Common myeloid progenitor, CD34-positive (primary cell): ENCODE measurements at regions not wholly inside any gene's neighbourhood (a gene's known extent, or its start where the extent isn't known, plus 50 kb on each side); places are given as distances from the start of the nearest gene placed in this dataset.

ENCODE experiments used
- CTCF ChIA-PET: fragments of 350-600 bp; sonication (Branson Sonifier 250); formaldehyde crosslinking; loops from one replicate; lab custom pipeline; 2021; ENCODE audit warnings: antibody characterized with exemption; lab: Charles Lee
- POLR2A ChIA-PET: fragments of 350-600 bp; sonication (Branson Sonifier 250); formaldehyde crosslinking; loops from one replicate; lab custom pipeline; 2021; ENCODE audit warnings: antibody characterized with exemption; lab: Charles Lee
- DNase-seq, 3 donors: peaks; one replicate each; pipeline versions ENCODE4 v3.0.0 to v3.0.0-alpha.2; 2013
- H3K27ac ChIP-seq, 2 experiments: 1 replicate in 1 of 2; 2 replicates in 1 of 2; pipeline ENCODE4 v1.7.0; 2013; ENCODE audit warnings: inconsistent platforms in 2 of 2, low read length in 2 of 2, mild to moderate bottlenecking in 2 of 2, low read depth in 1 of 2, moderate library complexity in 1 of 2; ENCODE audit not compliant: severe bottlenecking in 2 of 2, insufficient read depth in 1 of 2, poor library complexity in 1 of 2
- H3K27me3 ChIP-seq, 5 experiments: replicated peaks in 2 of 5; 1 replicate in 3 of 5; 2 replicates in 2 of 5; pipeline versions ENCODE4 v1.6.1 to v1.7.0; 2013; ENCODE audit warnings: low read length in 4 of 5, mild to moderate bottlenecking in 2 of 5, moderate library complexity in 2 of 5, inconsistent platforms in 1 of 5; ENCODE audit not compliant: insufficient read depth in 5 of 5, control insufficient read depth in 4 of 5
- H3K36me3 ChIP-seq, 4 experiments: 1 replicate in 2 of 4; 2 replicates in 2 of 4; pipeline versions ENCODE4 v1.6.1 to v1.7.0; 2013; ENCODE audit warnings: low read length in 3 of 4, control low read depth in 1 of 4, mild to moderate bottlenecking in 1 of 4; ENCODE audit not compliant: control insufficient read depth in 4 of 4, insufficient read depth in 4 of 4
- H3K4me1 ChIP-seq, 4 experiments: 1 replicate in 3 of 4; 2 replicates in 1 of 4; pipeline versions ENCODE4 v1.6.1 to v1.7.1; 2013; ENCODE audit warnings: low read length in 3 of 4, mild to moderate bottlenecking in 3 of 4, control low read depth in 1 of 4, inconsistent platforms in 1 of 4, moderate library complexity in 1 of 4; ENCODE audit not compliant: control insufficient read depth in 4 of 4, insufficient read depth in 4 of 4; ENCODE audit errors: control extremely low read depth in 1 of 4
- H3K4me3 ChIP-seq, 7 experiments: 1 replicate in 4 of 7; 2 replicates in 3 of 7; pipeline versions ENCODE4 v1.5.1 to v1.7.0; 2013; ENCODE audit warnings: mild to moderate bottlenecking in 7 of 7, low read length in 6 of 7, moderate library complexity in 6 of 7, inconsistent platforms in 2 of 7, low read depth in 2 of 7, control low read depth in 1 of 7; ENCODE audit not compliant: insufficient read depth in 4 of 7, control insufficient read depth in 1 of 7; ENCODE audit errors: extremely low read depth in 1 of 7
- H3K9me3 ChIP-seq, 5 experiments: 1 replicate in 4 of 5; 2 replicates in 1 of 5; pipeline versions ENCODE4 v1.6.1 to v1.7.1; 2013; ENCODE audit warnings: low read length in 4 of 5, mild to moderate bottlenecking in 2 of 5, inconsistent platforms in 1 of 5, low read depth in 1 of 5, moderate library complexity in 1 of 5; ENCODE audit not compliant: control insufficient read depth in 4 of 5, insufficient read depth in 2 of 5; ENCODE audit errors: control extremely low read depth in 1 of 5
- WGBS: methylation state at CpG from one replicate; pipeline ENCODE4 v1.1.5; 2013; ENCODE audit not compliant: insufficient coverage; 5-methylcytosine and 5-hydroxymethylcytosine counted together

DNA sequence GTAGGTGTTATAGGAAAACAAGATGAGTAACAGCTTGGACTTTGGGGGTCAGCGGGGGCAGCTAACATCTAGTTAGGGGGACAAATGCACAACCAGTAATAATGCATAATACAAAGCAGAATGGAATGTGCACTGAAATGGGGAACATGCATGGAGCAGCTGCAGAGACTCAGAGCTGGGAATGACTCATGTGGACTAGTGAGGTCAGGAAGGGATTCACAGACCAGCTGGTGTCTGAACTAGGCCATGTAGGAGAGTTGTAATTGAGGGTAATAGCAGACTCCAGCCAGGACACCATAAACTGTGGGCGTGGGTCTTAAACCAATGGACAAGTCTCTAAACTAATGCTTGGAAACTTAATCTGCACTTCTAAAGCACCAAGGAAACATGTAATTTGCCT lies 176.8 kb upstream of the ASIC2 start:
- Histone ChIP-seq H3K4me1 (no peaks in the 10 kb centered on the region), H3K27ac (no peak overlapping the region), H3K4me3 (no peak overlapping the region), H3K36me3 (no peaks in the 10 kb centered on the region), H3K27me3 (peaks cover 0 to 5% (median 0%) of the 10 kb centered on the region in 5 experiments), H3K9me3 (no peaks in the 10 kb centered on the region)
- CTCF ChIA-PET = no interaction called here
- DNase-seq = no peak
- POLR2A ChIA-PET = no interaction called here
- WGBS = 88% methylated on average over 1 of the region's 2 CpGs

DNA sequence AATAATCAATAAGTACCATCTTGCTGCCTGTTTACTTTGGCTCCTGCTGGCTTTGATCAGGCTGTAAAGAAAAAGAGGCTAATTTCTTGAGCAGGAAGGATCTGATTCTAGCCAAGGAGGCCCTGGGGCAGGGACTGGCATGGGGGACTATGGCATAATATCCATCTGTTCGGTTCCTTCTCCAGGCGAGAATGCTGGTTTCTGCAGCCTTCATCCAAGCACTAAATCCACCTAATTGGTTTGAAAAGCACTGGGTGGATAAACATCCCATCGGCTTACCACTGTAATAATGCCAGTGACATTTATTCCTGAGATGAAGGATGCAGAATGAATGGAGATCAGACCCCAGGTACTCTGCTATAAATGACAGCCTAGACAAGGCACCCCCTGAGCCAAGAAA lies 180.0 kb upstream of the ASIC2 start:
- no peak for DNase-seq
- Histone ChIP-seq H3K36me3 (no peaks in the 10 kb centered on the region), H3K4me3 (no peak overlapping the region), H3K27ac (no peak overlapping the region), H3K27me3 (peaks cover 0 to 14% (median 0%) of the 10 kb centered on the region in 5 experiments), H3K4me1 (no peaks in the 10 kb centered on the region), H3K9me3 (no peaks in the 10 kb centered on the region)
- POLR2A ChIA-PET = no interaction called here
- 92% methylated on average over 2 of the region's 3 CpGs for WGBS
- CTCF ChIA-PET = no interaction called here

DNA sequence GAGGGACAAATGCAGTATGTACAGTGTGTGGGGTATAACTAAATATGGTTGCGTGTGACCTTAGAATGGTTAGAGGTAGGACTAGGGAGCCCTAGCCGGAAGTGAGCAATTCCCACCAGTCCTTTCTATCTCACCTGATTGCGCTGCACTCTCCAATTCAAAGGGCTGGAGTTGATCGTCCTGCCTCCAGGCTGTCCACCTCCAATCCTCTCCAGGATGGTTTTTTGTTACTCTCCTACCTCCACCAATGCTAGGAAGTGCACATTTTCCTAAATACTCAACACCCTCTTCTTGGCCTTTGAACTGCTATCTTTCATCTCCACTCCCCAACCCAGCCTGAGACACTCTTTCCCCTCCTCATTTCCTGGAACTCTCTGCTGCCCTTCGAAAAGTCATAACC lies 181.7 kb upstream of the ASIC2 start:
- no peak for DNase-seq
- Histone ChIP-seq H3K27ac (no peak overlapping the region), H3K4me3 (no peak overlapping the region), H3K4me1 (no peaks in the 10 kb centered on the region), H3K9me3 (no peaks in the 10 kb centered on the region), H3K27me3 (peaks cover 0 to 17% (median 0%) of the 10 kb centered on the region in 5 experiments), H3K36me3 (no peaks in the 10 kb centered on the region)
- ChIA-PET CTCF (no interaction called here), POLR2A (no interaction called here)
- no CpG with 5 or more reads among the region's 5 CpGs for WGBS

DNA sequence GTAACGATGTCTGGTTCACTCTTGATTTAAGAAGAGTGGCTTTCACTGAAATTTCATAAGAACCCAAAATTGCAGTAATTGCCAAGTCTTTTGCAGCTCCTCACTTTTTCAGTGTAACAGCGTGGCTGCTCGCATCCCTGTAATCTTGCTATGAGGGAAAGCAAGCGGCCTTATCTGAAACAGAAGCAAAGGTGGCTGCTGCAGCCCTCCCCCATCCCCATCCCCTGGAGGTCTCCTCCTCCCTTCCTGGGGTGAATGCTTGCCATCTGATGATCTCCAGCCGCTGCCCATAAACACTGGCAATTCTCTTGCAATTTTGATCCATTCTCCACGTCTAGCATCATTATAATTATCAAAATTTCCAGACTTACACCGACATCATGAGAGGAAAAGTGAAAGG lies 182.5 kb upstream of the ASIC2 start:
- no peak overlapping the region for H3K4me3 ChIP-seq
- no peaks in the 10 kb centered on the region for H3K4me1 ChIP-seq
- H3K27ac ChIP-seq = no peak overlapping the region
- no peaks in the 10 kb centered on the region for H3K9me3 ChIP-seq
- H3K36me3 ChIP-seq = no peaks in the 10 kb centered on the region
- CTCF ChIA-PET = no interaction called here
- POLR2A ChIA-PET = no interaction called here
- H3K27me3 ChIP-seq = peaks cover 0 to 17% (median under 1%) of the 10 kb centered on the region in 5 experiments
- DNase-seq = no peak
- 77% methylated on average over 3 of the region's 7 CpGs for WGBS

DNA sequence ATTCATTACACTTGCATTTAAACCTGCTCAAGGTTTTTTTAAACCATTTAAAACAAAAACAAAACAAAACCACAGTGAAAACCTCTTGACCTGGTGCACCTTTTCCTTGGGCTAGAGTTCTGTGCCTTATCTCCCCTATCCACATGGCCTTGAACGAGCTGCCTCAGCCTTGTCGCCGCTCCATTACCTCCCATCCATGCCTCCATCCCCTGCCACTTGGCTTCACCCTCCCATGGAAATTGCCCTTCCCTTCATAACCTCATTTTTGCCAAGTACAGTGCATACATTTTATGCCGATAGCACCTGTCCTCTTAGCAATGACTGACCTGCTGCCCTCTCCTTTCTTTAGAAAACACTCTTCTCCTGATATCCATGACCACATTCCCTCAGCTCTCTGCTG lies 188.6 kb upstream of the ASIC2 start:
- POLR2A ChIA-PET = no interaction called here
- WGBS = 58% methylated on average over 4 of the region's 4 CpGs
- CTCF ChIA-PET = no interaction called here

DNA sequence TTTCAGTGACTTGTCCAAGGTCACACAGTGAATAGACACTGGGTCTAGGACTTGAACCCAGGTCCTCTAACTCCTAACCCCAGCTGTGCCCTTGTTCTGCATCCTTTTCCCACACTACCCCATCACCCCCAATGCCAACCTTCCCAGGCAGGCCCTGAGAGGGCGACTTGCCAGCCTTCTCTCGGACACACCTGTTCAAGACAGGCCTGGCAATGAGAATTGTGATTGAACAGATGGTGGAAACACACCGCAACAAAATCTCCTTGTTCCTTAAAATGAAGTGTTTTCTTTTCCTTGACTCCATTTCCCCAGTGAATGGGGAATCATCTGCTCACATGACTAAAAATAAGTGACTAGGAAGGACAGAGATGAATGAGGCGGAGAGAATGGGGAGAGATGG lies 189.5 kb upstream of the ASIC2 start:
- POLR2A ChIA-PET = no interaction called here
- CTCF ChIA-PET = no interaction called here
- Histone ChIP-seq H3K36me3 (no peaks in the 10 kb centered on the region), H3K4me3 (no peak overlapping the region), H3K9me3 (no peaks in the 10 kb centered on the region), H3K27me3 (peaks cover 0 to 6% (median 3%) of the 10 kb centered on the region in 5 experiments), H3K27ac (no peak overlapping the region), H3K4me1 (no peaks in the 10 kb centered on the region)
- DNase-seq = no peak
- 100% methylated on average over 3 of the region's 4 CpGs for WGBS

More for the DNA sequence above, 188.6 kb upstream of the ASIC2 start:
- Histone ChIP-seq H3K4me3 (no peak overlapping the region), H3K27ac (no peak overlapping the region), H3K27me3 (peaks cover 0 to 6% (median 3%) of the 10 kb centered on the region in 5 experiments), H3K36me3 (no peaks in the 10 kb centered on the region), H3K9me3 (no peaks in the 10 kb centered on the region), H3K4me1 (no peaks in the 10 kb centered on the region)
- no peak for DNase-seq

DNA sequence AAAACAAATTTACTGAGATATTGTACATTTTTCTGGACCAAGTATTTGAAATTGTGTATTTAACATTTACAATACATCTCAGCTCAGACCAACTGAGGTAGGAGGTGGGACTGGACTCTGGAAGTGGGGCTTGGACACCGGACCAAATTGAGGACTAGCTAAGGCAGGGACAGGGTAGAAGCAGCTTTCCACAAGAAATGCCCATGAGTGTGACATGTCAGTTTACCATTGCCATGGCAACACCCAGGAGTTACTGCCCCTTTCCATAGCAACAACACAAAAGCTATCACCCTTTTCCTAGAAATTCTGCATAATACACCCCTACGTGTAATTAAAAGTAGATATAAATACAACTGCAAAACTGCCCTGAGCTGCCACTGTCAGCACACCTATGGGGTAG lies 191.5 kb upstream of the ASIC2 start:
- Histone ChIP-seq H3K27me3 (peaks cover 0 to 6% (median 0%) of the 10 kb centered on the region in 5 experiments), H3K36me3 (no peaks in the 10 kb centered on the region), H3K4me3 (no peak overlapping the region), H3K4me1 (no peaks in the 10 kb centered on the region), H3K27ac (no peak overlapping the region), H3K9me3 (no peaks in the 10 kb centered on the region)
- ChIA-PET POLR2A (no interaction called here), CTCF (no interaction called here)
- no peak for DNase-seq
- WGBS = no CpG with 5 or more reads among the region's 2 CpGs
